BE2C (cell line): ENCODE measurements at regions not wholly inside any gene's neighbourhood (a gene's known extent, or its start where the extent isn't known, plus 50 kb on each side); places are given as distances from the start of the nearest gene placed in this dataset.

Experiments
- DNase-seq: peaks from one replicate; pipeline ENCODE4 v3.0.0-alpha.2; 2020
- H3K27me3 ChIP-seq: fragments of 250-450 bp; sonication (Bioruptor Pico); 2 replicates; pipeline ENCODE4 v1.5.1; 2020; ENCODE audit warnings: mild to moderate bottlenecking
- H3K36me3 ChIP-seq: fragments of 250-450 bp; sonication (Bioruptor Pico); 2 replicates; pipeline ENCODE4 v1.5.1; 2020; ENCODE audit warnings: mild to moderate bottlenecking
- H3K4me1 ChIP-seq: fragments of 250-450 bp; sonication (Bioruptor Pico); 2 replicates; pipeline ENCODE4 v1.5.1; 2020
- H3K4me3 ChIP-seq: 2 replicates; pipeline ENCODE4 v1.5.1; 2011; ENCODE audit warnings: low read depth, low read length
- H3K9me3 ChIP-seq: fragments of 250-450 bp; sonication (Bioruptor Pico); 2 replicates; pipeline ENCODE4 v1.5.1; 2020
- CTCF ChIP-seq: IDR thresholded peaks from 2 replicates; pipeline ENCODE4 v1.5.1; 2012; ENCODE audit warnings: mild to moderate bottlenecking, low read depth, low read length

DNA sequence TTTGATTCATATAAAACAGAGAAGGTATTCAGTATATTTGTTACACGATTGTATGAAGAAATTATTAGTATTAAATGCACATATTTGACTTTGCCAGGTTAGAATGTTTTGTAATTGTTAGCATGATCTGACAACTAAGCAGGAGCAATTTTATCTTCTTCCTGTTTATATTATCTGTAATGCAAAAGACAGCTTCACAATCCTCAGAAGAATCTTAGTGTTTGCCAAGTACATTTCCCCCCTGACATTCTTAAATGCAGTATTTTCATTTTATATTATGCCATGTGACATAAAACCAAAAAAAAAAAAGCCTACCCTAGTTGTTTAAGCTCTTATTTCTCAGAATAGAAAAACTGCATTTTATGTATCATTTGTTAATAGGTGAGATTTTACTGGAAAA is 469.4 kb downstream of the FOXG1 start:
- Histone ChIP-seq H3K4me1 (no peaks in the 10 kb centered on the region), H3K4me3 (no peak overlapping the region), H3K27me3 (no peaks in the 10 kb centered on the region), H3K36me3 (no peaks in the 10 kb centered on the region), H3K9me3 (no peaks in the 10 kb centered on the region; the same call in 1 of the 2 replicates)
- no peak for DNase-seq
- TF ChIP-seq CTCF: no peak

GRCh38 chr14:29236401-29236800 is 469.8 kb downstream of the FOXG1 start:
- Histone ChIP-seq H3K4me1 (no peaks in the 10 kb centered on the region), H3K9me3 (no peaks in the 10 kb centered on the region; the same call in 1 of the 2 replicates), H3K36me3 (no peaks in the 10 kb centered on the region), H3K4me3 (no peak overlapping the region), H3K27me3 (no peaks in the 10 kb centered on the region)
- no peak for DNase-seq
- no peak for TF ChIP-seq CTCF

DNA sequence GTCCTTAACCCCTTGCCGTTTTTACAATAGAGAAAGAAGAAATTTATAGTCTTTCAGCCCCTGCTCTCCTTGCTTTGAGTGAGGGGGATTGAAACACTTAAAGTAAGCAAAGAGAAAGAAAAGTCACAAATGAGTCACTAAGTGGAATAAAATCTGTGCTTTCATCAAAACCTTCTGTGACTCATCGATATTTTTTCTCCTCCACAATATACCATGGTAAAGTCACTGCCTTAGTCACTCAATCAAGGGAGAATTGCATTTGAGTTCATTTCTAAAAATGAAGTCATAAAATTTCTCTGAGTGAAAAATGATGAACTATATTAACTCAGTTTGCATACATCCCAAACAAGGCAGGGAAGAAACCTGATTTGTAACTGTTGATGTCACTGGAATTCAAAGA is 470.3 kb downstream of the FOXG1 start:
- H3K4me1 ChIP-seq: no peaks in the 10 kb centered on the region
- TF ChIP-seq CTCF: no peak
- H3K9me3 ChIP-seq: no peaks in the 10 kb centered on the region; the same call in 1 of the 2 replicates
- DNase-seq: no peak
- no peaks in the 10 kb centered on the region for H3K36me3 ChIP-seq
- no peaks in the 10 kb centered on the region for H3K27me3 ChIP-seq
- H3K4me3 ChIP-seq: no peak overlapping the region

DNA sequence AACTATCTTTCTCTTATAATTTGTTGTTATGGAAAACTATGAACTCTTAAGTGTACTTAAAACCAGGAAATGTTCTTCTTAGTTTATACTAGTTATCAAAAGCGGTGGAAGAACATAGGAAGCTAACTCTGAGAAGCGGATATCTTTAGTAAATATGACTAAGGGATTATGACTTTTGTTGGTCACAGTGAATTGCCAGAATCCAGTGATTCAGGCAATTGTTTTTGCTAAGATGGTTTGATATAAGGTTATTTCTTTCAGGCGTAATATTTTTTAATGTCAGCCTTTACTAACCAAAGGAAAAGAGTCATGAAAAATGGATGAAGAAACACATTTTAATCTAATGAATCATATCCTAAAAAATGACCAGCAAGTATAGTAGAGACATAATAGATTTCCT is 473.5 kb downstream of the FOXG1 start:
- H3K9me3 ChIP-seq: no peaks in the 10 kb centered on the region; the same call in 1 of the 2 replicates
- no peak overlapping the region for H3K4me3 ChIP-seq
- no peaks in the 10 kb centered on the region for H3K36me3 ChIP-seq
- no peak for DNase-seq
- TF ChIP-seq CTCF: no peak
- no peaks in the 10 kb centered on the region for H3K4me1 ChIP-seq
- no peaks in the 10 kb centered on the region for H3K27me3 ChIP-seq

DNA sequence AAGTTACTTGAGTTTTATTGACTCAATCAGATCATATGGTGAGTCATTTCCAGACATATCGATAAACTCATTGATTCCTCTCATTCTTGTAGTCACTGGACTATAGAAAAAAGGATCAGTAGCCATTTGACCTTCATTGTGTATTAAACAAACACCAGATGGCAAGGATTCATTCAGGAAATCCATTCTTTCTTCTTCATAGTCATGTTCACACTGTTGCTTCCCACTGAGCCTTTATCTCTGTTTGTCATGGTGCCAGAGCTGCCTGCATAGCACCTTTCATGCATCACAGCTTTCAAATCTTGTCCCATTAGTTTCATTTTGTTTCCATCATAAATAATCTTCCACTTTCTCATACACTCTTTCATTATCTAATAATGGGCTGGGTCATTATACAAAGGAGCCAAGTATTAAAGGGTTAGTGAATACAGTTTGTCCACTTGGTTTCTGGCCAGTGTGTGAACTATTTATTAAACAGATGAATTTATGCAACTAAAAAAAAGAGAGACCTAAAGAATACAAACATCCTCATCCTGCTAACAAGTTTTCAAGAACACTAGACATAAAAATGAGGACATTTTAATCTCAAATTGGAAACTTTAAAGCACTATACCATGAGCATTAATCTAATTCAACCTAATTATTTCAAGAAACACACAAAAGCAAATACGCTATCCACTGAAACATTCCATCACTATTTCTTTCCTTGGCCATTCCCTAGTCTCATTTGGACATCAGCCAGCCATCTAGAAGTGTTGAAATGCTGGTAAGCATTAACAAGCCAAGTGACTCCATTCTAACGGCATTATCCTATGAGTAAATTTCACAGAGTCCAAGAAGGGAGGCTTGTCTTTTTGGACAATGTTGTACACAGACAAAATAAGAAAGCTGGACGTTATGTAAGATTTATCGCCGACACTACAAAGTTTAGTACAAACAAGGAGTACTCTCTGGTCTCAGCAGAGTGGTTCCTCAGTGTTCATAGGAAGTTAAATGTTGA is 476.5 kb downstream of the FOXG1 start:
- no peak for DNase-seq
- no peaks in the 10 kb centered on the region for H3K27me3 ChIP-seq
- no peak for TF ChIP-seq CTCF
- H3K36me3 ChIP-seq: no peaks in the 10 kb centered on the region
- no peaks in the 10 kb centered on the region; the same call in 1 of the 2 replicates for H3K9me3 ChIP-seq
- no peak overlapping the region for H3K4me3 ChIP-seq
- no peaks in the 10 kb centered on the region for H3K4me1 ChIP-seq

DNA sequence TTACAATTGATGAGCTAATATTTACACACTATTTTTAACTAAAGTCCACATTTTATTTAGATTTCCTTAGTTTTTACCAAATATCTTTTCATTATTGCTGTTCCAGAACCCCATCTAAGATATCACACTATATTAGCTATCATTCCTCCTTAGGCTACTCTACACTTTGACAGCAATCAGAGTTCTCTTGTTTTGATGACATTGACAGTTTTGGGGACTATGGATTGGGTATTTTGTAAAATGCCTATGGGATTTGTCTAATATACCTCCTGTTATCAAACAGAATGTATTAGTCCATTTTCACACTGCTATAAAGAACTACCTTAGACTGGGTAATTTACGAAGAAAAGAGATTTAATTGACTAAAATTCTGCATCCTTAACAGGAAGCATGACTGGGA is 489.1 kb downstream of the FOXG1 start:
- no peaks in the 10 kb centered on the region for H3K36me3 ChIP-seq
- DNase-seq: no peak
- no peak overlapping the region for H3K4me3 ChIP-seq
- H3K27me3 ChIP-seq: no peaks in the 10 kb centered on the region
- no peaks in the 10 kb centered on the region for H3K9me3 ChIP-seq
- no peaks in the 10 kb centered on the region for H3K4me1 ChIP-seq
- TF ChIP-seq CTCF: no peak
